AG09319 (cell line): ENCODE measurements at regions not wholly inside any gene's neighbourhood (a gene's known extent, or its start where the extent isn't known, plus 50 kb on each side); places are given as distances from the start of the nearest gene placed in this dataset.

ENCODE experiments used
- DNase-seq: peaks from one replicate; pipeline ENCODE4 v3.0.0-alpha.2; 2010; ENCODE audit warnings: low read depth; ENCODE audit errors: extremely low read depth
- CTCF ChIP-seq: IDR thresholded peaks from 2 replicates; pipeline ENCODE4 v1.5.1; 2011; ENCODE audit warnings: low read depth, mild to moderate bottlenecking, inconsistent platforms, low read length, moderate library complexity

- DNase-seq: no peak
- no peak for TF ChIP-seq CTCF
Measured at GRCh38 chr20:57090590-57091560, 175.6 kb downstream of the BMP7 start.

- no peak for TF ChIP-seq CTCF
- no peak for DNase-seq
Measured at GRCh38 chr20:57091748-57092111, 174.7 kb downstream of the BMP7 start.

GRCh38 chr20:57092112-57092899, 174.1 kb downstream of the BMP7 start:
- peak; percentile 80 for TF ChIP-seq CTCF
- no peak for DNase-seq

- TF ChIP-seq CTCF: no peak
- DNase-seq: no peak
Measured at GRCh38 chr20:57092900-57093530, 173.4 kb downstream of the BMP7 start.

GRCh38 chr20:57093766-57094165, 172.7 kb downstream of the BMP7 start:
- DNase-seq: no peak
- TF ChIP-seq CTCF: no peak

- no peak for DNase-seq
- no peak for TF ChIP-seq CTCF
Measured at GRCh38 chr20:57094252-57094891, 172.1 kb downstream of the BMP7 start.
